GM19372 (cell line): ENCODE measurements at regions not wholly inside any gene's neighbourhood (a gene's known extent, or its start where the extent isn't known, plus 50 kb on each side); places are given as distances from the start of the nearest gene placed in this dataset.

Source experiments
- ATAC-seq: cut with Tn5 transposase; IDR thresholded peaks from one replicate; pipeline ENCODE4 v1.9.1; 2021; ENCODE audit warnings: mild to moderate bottlenecking, low read depth, moderate library complexity; ENCODE audit not compliant: unreplicated experiment

GRCh38 chr5:133831491-133832224 lies 136.8 kb downstream of the C5orf15 start:
- ATAC-seq = no peak

DNA sequence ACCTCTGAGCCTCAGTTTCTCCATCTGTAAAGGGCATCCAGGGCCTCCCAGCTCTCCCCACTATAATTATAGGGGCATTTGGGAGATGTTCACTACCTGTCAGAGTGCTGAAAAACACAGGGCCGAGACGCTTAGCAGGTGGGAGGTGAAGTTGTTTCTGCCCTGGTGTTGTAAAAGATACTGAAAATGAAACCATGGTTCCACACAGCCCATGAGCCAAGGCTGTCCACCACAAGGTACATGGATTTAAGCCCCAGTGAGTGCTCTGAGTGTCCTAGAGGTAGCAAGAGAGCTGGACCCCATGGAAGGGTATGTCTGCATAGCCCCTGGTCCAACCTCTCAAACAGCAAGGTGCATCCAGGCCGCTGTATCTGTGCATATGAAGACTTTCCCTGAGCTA lies 137.5 kb downstream of the C5orf15 start:
- no peak for ATAC-seq

- ATAC-seq = no peak
These were observed 138.1 kb downstream of the C5orf15 start for GRCh38 chr5:133830281-133830680.

GRCh38 chr5:133829786-133830185 lies 138.6 kb downstream of the C5orf15 start:
- ATAC-seq = no peak

DNA sequence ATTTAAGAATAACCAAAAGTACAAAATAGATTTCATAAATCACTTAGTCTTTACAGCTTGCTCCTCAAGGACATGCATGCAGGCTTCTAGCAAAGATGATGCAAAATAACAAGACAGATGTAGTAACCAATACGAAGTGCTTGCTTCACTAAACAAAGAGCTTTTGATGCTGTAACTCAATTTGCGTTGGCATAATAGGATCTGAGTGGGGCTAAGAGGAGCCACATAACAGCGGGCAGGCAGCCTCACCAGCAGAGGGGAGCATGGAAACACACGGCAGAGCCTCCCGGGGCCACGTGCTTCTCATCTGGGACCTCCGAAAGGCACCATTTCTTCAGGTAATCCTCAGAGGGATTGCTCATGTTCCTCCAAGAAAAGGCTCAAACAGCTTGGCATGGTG lies 139.7 kb downstream of the C5orf15 start:
- no peak for ATAC-seq

DNA sequence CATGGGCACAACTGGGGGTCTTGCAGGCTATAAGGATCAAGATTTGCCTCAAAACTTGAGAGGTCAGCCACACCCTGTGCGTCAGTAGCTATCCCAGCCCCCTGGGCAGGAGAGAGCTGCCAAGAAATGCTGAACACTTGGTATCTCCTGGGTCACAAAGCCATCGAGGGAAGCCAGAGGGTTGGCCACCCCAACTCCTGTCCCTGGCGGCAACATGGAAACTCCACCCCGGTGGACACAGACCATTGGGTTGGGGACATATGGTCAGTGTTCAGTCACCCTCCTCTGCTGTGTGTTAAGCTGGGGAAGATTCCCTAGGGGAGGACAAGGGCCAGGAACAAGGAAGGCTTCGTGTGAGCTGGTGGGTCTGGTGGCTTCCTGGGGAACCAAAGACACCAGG lies 140.6 kb downstream of the C5orf15 start:
- no peak for ATAC-seq

GRCh38 chr5:133827011-133827410 lies 141.4 kb downstream of the C5orf15 start:
- no peak for ATAC-seq

- no peak for ATAC-seq
These were observed 142.7 kb downstream of the C5orf15 start for GRCh38 chr5:133825631-133826289.

DNA sequence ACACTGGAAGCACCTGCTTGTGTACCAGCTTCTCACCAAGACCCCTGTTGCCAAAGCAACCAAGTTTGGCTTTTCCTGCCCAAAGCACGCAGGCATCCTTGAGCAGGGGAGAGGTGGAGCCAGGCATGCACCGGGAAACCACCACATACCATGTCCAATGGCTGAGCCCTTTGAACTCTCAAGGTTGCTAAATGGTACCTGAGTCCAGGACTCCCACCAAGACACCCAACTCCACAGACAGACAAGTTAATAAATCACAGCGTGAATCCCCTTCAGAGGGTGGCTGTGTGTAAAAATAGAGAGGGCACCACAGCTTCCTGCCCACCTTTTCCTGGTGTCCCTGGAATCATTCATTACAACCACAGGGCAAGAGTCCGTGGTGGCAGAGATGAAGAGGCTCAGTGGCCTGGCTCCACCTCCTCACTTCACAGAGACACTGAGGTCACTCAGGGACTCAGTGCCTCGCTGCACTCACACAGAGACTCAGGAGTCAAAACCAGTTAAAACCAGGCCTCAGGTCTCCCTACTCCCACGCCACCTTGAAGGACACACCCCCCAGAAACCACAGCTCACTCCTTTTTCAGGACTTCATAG lies 143.7 kb downstream of the C5orf15 start:
- peak; percentile 78 for ATAC-seq

DNA sequence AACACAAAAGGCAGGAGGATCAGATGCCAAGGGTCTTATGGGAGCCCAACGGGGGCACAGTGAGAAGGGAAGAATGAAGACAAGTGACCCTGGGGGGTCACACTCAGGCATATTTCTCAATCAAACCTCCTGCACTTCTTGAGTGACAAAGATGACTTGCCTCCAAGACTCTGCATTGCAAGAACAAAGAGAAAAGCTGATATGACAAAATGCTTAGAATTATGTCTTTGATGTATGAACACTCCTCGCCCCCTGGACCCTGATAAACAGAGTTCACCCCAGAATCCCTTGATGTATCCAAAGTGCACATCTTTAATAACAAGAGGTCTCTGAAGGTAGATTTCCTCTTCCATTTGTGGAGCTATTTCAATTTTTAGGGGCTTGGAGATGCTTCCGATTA lies 146.5 kb downstream of the C5orf15 start:
- ATAC-seq = no peak

- ATAC-seq = no peak
These were observed 147.1 kb downstream of the C5orf15 start for GRCh38 chr5:133821311-133821741.

GRCh38 chr5:133820507-133820906 lies 147.9 kb downstream of the C5orf15 start:
- ATAC-seq = no peak

DNA sequence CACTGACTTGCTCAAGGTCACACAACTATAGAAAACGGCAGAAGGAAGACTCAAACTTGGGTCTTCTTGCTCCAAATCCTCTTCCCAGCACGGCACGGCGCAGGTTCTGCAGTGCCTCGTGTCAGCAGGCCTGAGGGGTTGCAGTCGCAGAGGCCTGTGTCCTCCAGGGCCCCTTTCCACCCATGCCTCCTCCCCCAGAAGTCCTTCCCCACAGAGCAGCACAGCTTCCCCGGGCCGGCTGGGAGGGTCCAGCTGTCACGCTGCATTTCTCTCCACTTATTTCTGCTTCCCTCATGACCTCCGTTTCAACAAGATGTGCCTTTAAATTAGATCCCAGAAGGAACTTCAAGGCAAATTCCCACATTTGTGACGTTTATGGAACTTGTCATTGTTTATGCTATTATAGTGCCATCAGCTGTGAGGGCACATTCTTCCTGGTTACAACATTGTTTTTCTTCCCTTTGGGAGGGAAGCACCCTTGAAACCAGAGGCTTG lies 148.4 kb downstream of the C5orf15 start:
- no peak for ATAC-seq

- no peak for ATAC-seq
These were observed 149.4 kb downstream of the C5orf15 start for GRCh38 chr5:133818869-133819600.

DNA sequence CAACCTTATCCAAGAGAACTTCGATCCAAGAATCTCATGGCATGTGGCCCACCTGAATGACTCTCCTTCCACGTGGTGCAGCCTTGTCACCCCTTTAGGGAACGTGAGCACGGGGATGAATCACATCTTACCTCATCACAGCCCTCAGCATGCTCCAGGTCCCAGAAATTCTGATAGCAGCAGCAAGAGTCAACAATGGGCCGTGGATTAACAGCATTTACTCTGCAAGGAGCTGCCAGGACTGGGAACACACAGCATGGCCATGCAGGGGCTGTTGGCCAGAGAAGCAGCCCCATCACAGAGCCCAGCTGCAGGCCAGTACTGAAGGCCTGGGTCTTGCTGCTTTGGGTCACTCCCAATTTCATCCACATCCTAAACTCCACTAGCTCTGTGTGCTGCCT lies 150.4 kb downstream of the C5orf15 start:
- no peak for ATAC-seq

DNA sequence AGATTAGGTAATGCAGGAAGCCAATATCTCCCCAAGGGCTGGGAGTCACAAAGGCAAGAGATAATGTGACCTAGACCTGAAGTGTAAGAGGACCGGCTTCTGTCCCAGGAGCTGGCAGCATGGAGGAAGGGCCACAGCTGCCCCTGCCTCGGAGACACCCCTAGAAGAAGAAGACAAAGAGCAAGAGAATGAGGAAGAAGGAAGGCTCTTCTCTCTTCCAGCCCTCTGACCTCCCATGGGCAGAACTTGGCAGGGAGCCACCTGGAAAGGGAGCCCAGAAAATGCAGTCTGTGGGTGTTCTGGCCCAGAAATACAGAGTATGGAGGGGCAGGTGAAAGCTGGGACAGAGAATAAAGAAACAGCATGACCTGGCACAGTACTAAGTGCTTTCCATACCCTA lies 151.0 kb downstream of the C5orf15 start:
- ATAC-seq = no peak

- ATAC-seq = no peak
These were observed 151.6 kb downstream of the C5orf15 start for GRCh38 chr5:133816791-133817190.

DNA sequence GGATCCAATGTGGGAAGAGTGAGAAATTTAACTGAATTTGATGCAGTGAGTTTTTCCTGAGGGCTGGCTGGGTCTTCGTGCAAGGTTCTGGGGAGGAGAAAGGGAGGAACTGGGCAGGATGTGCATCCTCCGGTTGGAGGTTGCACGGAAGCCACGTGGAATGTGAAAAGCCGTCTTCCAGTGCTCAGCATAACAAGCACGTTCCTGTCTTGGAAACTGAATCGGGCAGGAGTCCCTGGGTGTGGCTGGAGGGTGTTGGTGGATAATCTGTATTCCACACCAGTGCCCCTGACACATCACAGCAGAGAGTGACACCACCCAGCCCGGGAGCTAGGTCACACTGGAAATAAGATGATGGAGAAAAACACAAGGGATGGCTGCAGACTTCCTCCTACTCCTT lies 154.3 kb downstream of the C5orf15 start:
- no peak for ATAC-seq

- no peak for ATAC-seq
These were observed 157.3 kb downstream of the C5orf15 start for GRCh38 chr5:133811168-133811567.

DNA sequence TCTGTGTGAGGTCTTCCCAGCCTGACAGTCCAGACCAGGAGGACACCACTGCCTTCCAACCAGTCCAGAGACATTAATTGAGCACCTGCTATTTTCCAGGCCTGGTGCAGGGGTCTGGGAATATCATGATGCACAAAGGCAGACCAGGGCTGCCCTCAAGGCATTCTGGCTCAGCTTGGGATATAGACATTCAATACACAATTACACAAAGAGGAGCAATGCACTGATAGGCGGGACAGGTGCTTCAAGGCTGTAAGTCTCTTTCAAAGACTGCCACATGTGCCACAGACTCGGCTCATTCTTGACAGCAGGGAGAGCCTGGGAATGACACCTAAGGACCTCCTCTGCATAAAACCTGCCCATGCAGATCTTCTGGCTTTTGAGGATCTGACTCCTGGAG lies 158.6 kb downstream of the C5orf15 start:
- ATAC-seq = no peak

GRCh38 chr5:133807348-133807747 lies 161.1 kb downstream of the C5orf15 start:
- no peak for ATAC-seq
